Activated T-helper 9 cell treated with anti-CD3 and anti-CD28 coated beads, Interleukin-2, amount 50 U/mL, for 16 hours (primary cell): ENCODE measurements at regions not wholly inside any gene's neighbourhood (a gene's known extent, or its start where the extent isn't known, plus 50 kb on each side); places are given as distances from the start of the nearest gene placed in this dataset.
"Not testable (repeated sequence)": the region's sequence is repeated elsewhere in the genome, so short reads cannot be mapped to it uniquely, and the experiment has no call there.

Experiments used
- DNase-seq: peaks from one replicate; pipeline ENCODE4 v3.0.0-alpha.2; 2020; ENCODE audit warnings: low read depth

DNA sequence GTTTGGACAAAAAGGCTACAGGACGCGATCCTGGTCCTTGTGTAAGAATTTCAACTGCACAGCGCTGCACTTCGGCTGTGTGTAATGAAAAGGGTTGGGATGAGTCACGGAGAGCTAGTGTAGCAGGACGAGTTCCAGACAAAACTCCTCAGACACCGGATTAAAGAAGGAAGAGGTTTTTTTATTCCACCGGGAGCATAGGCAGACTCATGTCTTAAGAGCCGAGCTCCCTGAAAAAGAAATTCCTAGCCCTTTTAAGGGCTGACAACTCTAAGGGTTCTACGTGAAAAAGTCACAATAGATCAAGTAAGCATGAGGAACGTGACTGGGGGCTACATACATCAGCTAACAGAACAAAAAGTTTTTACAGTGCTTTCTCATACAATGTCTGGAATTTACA, 54.8 kb upstream of the FAM90A1 start:
- DNase-seq, result not testable (repeated sequence)

DNA sequence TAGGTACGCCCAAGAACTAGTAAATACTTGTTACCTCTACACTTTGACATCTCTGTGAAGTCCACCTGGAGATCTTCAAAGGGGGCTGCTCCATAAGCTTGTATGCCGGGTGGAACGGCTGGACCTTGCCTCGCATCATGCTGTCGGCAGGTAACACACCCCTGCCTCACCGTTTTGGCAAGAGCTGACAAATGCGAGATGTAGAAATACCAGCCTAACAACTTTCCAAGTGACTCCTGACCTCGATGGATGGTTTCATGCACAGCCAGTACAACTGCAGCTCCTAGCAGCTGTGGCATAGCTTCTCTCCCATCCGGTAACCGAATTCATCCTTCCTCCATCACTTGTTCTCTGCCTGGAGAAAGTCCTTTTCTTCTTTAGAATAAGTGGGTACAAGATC, 58.3 kb upstream of the FAM90A1 start:
- DNase-seq, result not testable (repeated sequence)

DNA sequence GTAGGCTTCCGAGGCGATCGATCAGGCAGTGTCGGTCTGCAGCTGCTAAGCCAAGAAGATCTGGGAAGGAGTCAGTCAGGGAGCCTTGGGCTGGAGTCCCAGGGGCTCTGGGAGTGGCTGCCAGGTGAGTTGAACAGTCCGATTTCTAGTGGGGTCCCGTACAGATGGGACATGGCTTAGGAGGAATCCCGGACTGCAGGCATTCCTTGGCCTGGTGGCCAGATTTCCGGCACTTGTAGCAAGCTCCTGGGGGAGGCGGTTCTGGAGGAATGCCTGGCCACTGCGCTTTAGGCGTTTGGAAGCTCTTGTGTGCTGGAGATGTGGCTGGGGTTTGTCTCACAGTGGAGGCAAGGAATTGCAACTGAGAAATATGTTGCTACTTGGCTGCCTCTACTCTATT, 64.3 kb upstream of the FAM90A1 start:
- DNase-seq, result not testable (repeated sequence)

DNA sequence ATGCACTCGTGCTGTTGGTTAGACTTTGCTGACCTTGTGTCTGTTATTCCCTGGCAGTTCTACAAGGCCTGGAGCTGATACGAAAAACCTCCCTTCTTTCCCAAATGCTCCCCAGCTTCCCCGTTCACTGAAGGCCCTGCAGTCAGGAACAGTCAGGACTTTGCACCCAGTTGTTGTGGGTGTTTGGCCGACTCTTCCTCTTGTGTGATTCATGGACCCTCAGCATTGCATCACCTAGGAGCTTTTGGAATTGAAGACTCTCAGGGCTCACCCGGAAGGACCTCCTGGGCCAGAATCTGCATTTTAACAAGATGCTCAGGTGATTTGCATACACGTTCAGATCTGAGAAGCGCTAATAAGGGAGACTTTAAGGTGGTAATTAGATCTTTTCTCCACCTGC, 67.2 kb upstream of the FAM90A1 start:
- DNase-seq, result not testable (repeated sequence)

- DNase-seq, result not testable (repeated sequence)
Observed at GRCh38 chr12:8308611-8309010, 81.2 kb upstream of the FAM90A1 start.

- not testable (repeated sequence) for DNase-seq
Observed at GRCh38 chr12:8315997-8316396, 88.6 kb upstream of the FAM90A1 start.

DNA sequence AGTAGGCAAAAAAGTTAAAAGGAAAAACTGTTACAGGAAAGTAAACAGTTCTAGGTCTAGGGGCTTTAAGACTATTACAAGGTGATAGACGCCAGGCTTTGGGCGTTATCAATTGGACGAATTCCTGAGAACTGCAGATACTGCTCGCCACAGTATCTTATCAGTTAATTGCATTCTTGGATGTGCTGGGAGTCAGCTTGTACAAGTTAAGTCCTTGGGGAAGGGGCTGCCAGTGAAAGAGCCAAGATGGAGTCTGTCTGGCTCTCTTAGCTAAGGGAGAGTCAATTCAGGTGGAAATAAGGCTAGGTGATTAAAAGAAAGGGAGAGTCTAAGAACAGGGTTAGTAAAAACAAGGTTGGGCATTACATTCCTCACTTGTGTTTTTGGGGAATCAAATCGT, 90.3 kb upstream of the FAM90A1 start:
- not testable (repeated sequence) for DNase-seq

DNA sequence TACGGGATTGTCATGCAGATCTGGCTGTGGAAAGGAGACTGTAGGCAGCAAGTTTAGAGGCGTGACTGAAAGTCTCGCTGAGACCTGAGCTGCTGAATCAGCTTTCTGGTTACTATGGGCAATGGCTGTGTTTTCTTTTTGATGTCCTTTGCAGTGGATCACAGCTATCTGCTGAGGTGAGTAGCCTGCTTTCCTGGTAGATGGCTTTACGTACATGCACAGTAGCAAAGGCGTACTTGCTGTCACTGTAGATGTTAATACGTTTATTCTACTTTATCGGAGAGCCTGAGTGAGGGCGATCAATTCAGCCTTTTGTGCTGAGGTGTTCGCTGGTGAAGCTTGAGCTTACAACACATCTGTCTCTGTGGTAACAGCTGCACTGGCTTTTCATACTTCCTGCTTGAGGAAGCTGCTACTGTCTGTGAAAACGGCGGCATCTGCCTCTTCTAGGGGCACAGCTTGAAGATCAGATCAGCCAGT, 92.9 kb upstream of the FAM90A1 start:
- peak; percentile 1 for DNase-seq

DNA sequence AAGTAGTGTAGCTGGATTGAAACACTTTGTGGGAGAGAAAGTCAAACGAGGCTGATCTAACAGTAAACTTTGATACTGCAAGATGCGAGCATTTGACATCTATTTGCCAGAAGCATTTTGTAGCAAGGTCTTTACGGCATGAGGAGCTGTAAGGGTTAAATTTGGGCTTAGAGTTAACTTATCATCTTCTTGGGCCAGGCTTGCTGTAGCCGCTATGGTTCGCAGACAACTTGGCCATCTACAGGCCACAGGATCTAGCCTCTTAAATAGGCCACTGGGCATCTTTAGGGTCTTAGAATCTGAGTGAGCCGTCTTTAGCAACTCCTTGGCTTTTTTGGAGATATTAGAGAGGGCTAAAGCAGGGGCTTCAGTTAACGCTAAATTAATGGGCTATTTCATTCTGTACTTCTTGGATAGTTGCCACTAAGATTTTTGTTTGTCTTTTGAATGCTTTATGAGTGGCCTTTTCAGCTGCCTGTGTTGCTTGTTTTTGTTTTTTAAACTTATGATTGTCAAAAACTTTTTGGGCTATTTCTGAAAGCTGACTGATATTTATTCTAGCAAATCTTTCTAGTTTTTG, 93.5 kb upstream of the FAM90A1 start:
- DNase-seq, result not testable (repeated sequence)

DNA sequence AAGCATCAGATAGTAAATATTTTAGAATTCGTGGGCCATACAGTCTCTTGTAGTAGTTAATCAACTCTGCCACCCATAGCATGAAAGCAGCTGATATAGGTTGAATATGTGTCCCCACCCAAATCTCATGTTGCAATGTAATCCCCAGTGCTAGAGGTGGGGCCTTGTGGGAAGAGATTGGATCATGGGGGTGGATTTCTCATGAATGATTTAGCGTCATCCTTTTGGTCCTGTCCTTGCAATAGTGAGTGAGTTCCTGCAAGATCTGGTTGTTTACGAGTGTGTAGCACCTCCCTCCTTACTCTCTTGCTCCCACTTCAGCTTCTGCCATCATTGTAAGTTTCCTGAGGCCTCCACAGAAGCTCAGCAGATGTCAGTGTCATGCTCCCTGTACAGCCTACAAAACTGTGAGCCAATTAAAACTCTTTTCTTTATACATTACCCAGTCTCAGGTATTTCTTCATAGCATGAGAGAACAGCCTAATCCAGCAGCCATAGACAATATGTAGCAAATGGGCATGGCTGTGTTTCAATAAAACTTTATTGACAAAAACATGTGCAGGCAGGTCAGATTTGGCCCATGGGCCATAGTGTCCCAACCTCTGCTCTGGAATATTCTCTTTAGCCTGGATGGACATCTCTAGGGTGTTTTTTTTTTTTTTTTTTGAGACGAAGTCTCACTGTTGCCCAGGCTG, 97.9 kb upstream of the FAM90A1 start:
- DNase-seq, result not testable (repeated sequence)

- DNase-seq, result not testable (repeated sequence)
Observed at GRCh38 chr12:8328835-8329234, 101.4 kb upstream of the FAM90A1 start.

DNA sequence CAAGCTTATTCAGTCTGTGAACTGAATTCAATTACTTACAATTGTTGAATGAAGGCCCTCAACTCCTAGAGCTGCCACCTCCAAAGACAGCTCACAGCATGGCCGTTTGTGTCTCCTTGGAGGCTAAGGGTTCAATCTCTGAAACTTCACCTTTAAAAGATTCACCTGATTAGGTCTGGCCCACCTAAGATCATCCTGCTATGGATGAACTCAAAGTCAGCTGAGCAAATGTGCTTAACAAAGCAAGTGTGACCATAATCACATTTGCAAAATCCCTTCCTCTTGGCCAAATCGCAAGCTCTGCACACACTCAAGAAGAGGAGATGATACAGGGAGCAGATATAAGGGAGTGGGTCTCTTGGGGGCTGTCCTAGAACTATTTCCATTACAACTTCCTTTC, 105.0 kb upstream of the FAM90A1 start:
- DNase-seq, result not testable (repeated sequence)

- not testable (repeated sequence) for DNase-seq
Observed at GRCh38 chr12:8351073-8351472, 104.7 kb upstream of the CLEC6A start.

GRCh38 chr12:8354741-8355140, 101.0 kb upstream of the CLEC6A start:
- DNase-seq, result not testable (repeated sequence)

- not testable (repeated sequence) for DNase-seq
Observed at GRCh38 chr12:8355531-8355930, 100.2 kb upstream of the CLEC6A start.

- DNase-seq, result not testable (repeated sequence)
Observed at GRCh38 chr12:8373744-8374143, 82.0 kb upstream of the CLEC6A start.

GRCh38 chr12:8375122-8375521, 80.6 kb upstream of the CLEC6A start:
- DNase-seq, result not testable (repeated sequence)

- DNase-seq, result not testable (repeated sequence)
Observed at GRCh38 chr12:8377756-8378155, 78.0 kb upstream of the CLEC6A start.

GRCh38 chr12:8382556-8382955, 73.2 kb upstream of the CLEC6A start:
- DNase-seq, result not testable (repeated sequence)

DNA sequence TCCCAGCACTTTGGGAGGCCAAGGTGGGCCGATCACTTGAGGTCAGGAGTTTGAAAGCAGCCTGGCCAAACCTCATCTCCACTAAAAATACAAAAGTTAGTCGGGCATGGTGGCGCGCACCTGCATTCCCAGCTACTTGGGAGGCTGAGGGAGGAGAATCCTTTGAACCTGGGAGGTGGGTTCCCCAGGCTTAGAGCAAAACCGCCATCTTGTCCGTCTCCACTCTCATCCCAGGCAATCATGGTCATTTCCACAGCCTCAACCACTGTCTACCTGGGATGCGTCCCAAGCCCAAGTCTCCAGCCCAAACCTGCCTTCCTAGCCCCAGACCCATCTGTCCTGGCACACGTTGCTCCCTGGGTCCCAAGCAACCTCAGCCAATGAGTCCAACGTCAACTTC, 71.1 kb upstream of the CLEC6A start:
- DNase-seq, result not testable (repeated sequence)

GRCh38 chr12:8385431-8385830, 70.3 kb upstream of the CLEC6A start:
- not testable (repeated sequence) for DNase-seq

DNA sequence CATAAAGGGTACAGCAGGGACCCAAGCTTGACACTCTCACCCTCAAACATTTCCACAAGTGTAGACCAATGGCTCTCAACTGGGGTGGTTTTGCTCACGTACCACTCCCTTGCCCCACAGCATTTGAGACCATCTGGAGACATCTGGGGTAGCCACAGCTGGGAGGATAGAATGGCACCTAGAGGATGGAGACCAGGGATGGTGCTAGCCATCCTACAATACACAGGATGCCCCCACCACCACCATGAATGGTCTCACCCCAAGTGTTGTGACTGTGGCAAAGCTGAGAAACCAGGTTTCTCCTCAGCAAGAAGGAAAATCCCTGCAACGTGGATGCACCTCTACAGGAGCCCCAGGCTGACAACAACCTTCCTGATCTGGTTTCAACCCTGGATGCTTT, 69.1 kb upstream of the CLEC6A start:
- not testable (repeated sequence) for DNase-seq

- not testable (repeated sequence) for DNase-seq
Observed at GRCh38 chr12:8389296-8389695, 66.5 kb upstream of the CLEC6A start.
